HG03159 (cell line): ENCODE measurements at regions not wholly inside any gene's neighbourhood (a gene's known extent, or its start where the extent isn't known, plus 50 kb on each side); places are given as distances from the start of the nearest gene placed in this dataset.
"Not testable (repeated sequence)": the region's sequence is repeated elsewhere in the genome, so short reads cannot be mapped to it uniquely, and the experiment has no call there.

Experiments
- ATAC-seq: cut with Tn5 transposase; IDR thresholded peaks from one replicate; pipeline ENCODE4 v1.9.1; 2021; ENCODE audit warnings: mild to moderate bottlenecking, moderate library complexity; ENCODE audit not compliant: unreplicated experiment

GRCh38 chr18:8882632-8883408, 177.5 kb downstream of the MTCL1 start:
- no peak for ATAC-seq

GRCh38 chr18:8883409-8883668, 178.0 kb downstream of the MTCL1 start:
- ATAC-seq: no peak

DNA sequence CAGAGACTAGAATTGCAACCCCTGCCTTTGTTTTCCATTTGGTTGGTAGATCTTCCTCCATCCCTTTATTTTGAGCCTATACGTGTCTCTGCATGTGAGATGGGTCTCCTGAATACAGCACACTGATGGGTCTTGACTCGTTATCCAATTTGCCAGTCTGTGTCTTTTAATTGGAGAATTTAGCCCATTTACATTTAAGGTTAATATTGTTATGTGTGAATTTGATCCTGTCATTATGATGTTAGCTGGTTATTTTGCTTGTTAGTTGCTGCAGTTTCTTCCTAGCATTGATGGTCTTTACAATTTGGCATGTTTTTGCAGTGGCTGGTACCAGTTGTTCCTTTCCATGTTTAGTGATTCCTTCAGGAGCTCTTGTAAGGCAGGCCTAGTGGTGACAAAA, 182.5 kb downstream of the MTCL1 start:
- ATAC-seq: not testable (repeated sequence)

DNA sequence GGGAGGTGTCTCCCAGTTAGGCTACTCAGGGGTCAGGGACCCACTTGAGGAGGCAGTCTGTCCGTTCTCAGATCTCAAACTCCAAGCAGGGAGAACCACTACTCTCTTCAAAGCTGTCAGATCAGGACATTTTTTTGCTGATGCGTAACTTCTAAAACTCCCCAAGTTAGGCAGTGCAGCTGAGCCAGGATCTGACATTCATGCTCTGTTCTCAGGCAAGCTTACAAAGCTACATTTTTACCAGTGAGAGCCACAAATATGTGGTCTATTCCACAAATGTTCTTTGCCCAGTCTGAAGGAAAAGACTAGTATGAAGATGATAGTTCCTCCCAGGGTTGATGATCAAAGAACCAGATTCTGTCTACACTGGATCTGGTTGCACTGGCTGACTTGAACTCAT, 184.1 kb downstream of the MTCL1 start:
- no peak for ATAC-seq

GRCh38 chr18:8890503-8890902, 185.1 kb downstream of the MTCL1 start:
- not testable (repeated sequence) for ATAC-seq

- no peak for ATAC-seq
Observed at GRCh38 chr18:8890957-8891464, 185.7 kb downstream of the MTCL1 start.

DNA sequence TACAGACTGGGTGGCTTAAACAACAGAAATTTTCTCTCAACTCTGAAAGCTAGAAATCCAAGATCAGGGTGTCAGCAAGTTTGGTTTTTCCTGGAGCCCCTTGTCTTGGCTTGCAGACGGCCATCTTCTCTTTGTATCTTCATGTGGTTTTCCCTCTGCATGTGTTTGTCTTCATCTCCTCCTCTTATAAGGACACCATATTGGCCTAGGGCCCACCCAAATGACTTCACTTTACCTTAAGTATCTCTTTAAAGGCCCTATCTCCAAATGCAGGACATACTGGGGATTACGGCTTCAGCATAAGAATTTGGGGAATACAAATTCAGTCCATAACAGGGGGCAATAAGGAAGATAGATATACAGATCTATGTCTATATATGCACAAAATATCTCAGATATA, 187.9 kb downstream of the MTCL1 start:
- no peak for ATAC-seq

GRCh38 chr18:8893628-8894231, 188.4 kb downstream of the MTCL1 start:
- ATAC-seq: no peak

- no peak for ATAC-seq
Observed at GRCh38 chr18:8894823-8895222, 189.5 kb downstream of the MTCL1 start.

GRCh38 chr18:8895341-8895740, 190.0 kb downstream of the MTCL1 start:
- no peak for ATAC-seq

GRCh38 chr18:8895987-8896619, 190.7 kb downstream of the MTCL1 start:
- no peak for ATAC-seq

DNA sequence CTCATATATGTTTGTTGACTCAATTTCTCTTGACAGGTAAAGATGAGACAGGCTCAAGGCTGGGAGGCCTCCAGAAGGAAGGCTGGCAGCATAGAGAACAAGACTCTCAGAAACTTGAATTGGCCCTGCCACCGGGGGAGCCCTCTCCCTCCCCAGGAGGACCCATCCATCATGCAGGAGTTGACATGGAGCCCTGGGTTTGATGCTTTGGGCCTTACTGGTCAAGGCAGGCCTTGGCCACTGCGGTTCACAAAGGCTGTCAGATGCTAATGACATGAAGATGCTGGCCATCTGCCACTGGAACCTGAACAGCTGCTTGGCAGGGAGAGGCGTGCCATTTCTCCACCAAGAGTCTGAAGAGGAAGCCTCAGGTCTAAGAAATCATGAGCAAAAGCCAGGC, 193.6 kb downstream of the MTCL1 start:
- ATAC-seq: no peak

GRCh38 chr18:8900552-8900951, 195.2 kb downstream of the MTCL1 start:
- ATAC-seq: no peak

DNA sequence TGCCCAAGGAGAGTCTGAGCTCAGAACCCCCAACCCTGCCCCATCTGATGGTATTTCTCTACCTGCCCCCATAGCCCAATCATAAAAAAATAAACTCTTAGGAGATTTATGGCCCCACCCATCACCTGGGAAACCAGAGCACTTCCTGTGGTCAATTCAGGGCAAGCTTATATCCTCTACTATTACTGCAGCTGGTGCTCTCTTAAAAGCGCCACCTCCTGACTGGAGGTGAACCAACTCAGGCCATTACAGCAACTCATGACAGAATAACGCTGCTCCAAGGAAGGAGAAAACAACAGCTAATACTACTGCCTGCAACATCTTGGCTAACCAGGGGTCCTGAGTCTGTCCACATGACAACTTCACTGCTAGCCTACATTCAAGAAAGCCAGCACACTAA, 195.7 kb downstream of the MTCL1 start:
- no peak for ATAC-seq

DNA sequence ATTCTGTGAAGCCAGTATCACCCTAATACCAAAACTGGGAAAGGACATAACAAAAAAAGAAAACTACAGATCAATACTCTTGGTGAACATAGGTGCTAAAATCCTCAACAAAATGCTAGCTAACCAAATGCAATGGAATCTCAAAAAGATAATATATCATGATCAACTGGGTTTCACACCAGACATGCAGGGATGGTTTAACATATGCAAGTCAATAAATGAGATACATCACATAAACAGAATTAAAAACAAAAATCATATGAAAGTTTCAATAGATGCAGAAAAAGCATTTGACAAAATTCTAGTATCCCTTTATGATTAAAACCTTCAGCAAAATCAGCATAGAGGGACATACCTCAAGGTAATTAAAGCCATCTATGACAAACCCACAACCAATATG, 198.2 kb upstream of the NDUFV2 start:
- no peak for ATAC-seq

GRCh38 chr18:8908792-8909510, 193.5 kb upstream of the NDUFV2 start:
- ATAC-seq: no peak

DNA sequence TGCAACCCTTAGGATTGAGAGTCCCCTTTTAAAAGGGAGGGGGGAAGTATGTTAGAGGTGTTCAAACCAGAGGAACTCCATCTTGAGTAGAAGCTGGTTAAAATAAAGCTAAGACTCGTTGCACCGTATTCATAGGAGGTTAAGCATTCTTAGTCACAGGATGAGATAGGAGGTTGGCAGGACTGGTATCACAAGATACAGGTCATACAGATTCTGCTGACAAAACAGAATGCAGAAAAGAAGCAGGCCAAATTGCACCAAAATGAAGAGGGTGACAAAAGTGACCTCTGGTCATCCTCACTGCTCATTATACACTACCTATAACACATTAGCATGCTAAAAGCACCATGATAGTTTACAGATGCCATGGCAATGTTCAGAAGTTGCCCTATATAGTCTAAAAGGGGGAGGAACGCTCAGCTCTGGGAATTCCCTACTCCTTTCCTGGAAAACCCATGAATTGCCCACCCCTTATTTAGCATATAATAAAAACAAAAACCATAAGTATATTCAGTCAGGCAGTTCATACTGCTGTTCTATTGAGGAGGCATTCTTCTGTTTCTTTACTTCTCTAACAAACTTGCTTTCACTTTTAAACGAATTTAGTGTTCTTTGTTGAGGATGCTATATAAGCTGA, 192.2 kb upstream of the NDUFV2 start:
- ATAC-seq: no peak

GRCh38 chr18:8910843-8911242, 191.7 kb upstream of the NDUFV2 start:
- ATAC-seq: no peak

DNA sequence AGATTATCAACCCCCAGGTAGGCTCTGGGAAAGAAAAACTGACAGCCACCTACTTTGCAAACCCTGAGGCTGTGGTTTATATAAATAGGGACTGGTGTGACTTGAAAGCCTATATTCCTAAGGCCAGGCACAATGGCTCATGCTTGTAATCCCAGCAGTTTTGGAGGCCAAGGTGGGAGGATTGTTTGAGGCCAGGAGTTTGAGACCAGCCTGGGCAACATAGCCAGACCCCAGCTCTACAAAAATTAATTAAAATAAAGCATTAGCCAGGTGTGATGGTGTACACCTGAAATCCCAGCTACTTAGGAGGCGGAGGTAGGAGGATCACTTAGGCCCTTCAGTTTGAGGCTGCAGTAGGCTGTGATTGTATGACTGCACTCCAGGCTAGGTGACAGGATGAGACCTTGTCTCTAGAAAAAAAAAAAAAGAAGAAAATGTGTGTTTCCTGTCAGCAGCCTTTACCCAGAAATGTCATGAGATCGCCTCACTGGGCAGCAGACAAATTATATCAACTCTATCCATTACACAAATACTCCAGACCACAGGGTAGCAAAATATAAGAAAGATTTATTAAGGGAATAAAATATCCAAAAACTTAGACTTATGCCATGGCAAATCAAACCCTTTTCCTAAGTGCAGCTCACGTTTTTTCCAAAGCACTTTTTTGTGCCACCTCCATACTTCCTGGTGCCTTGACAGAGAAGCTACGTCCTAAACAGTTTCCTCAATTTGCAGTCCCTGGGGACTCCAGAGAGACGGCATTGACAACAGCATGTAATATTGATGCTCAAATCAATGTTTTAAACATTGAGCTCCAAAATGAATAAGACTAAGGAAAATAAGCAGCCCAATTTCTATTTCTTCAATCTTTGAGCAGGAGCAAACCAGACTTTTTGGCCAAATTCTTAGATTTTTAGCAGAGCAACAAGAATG, 190.8 kb upstream of the NDUFV2 start:
- peak; percentile 13 for ATAC-seq
